ENCODE measurements at regions not wholly inside any gene's neighbourhood (a gene's known extent, or its start where the extent isn't known, plus 50 kb on each side); places are given as distances from the start of the nearest gene placed in this dataset.
"Not testable (repeated sequence)": the region's sequence is repeated elsewhere in the genome, so short reads cannot be mapped to it uniquely, and the experiment has no call there.

DNA sequence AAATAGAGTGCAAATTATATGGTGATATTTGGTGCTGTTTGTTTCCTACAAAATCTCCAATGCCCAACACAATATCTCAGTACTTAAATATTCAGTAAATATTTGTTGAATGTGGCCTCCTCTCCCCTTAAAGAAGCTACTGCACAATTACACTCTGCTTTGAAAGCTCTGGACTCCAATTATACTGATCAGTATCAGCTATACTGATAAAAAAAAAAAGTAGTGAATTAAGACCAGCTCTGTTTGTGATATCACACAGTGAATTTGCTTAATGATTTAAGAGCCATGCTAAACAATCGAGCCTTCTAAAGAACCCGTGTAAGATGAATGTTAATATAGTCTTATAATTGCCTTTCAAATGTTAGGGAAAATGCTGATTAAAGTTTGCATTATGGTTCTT, 543.2 kb upstream of the API5 start:
- no peak for DNase-seq (ENCODE audit: low read depth)

DNA sequence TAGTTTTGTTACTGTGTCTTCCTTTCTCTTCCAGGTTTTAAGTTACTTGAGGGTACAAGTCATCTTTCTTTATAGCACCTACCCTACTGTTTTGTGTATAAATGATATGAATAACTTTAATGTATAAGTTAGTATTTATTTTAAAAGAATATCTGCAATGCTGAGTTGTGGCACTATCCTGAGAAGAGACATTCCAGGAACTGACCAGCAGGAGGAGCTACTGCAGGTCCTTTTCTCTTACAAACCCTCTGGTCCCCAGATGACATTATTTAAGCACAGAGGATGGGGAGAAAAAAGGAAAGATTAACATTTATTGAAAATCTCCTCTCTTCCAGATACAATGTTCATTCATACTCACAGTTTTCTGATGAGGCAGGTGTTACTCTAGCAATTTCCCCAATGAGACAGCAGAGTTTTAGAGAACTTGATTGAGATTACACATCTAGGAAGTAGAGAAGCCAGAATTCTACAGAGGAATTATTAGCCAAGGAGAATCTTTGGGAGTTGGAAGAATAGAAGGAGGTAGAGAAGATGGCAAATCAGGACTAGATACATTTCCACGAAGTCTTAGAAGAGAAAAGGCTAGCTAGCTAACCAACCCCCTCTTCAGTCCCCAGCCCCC, 541.2 kb upstream of the API5 start:
- DNase-seq (ENCODE audit: low read depth): no peak

GRCh38 chr11:42772886-42773285, 538.9 kb upstream of the API5 start:
- DNase-seq (ENCODE audit: low read depth): no peak

GRCh38 chr11:42773729-42774128, 538.1 kb upstream of the API5 start:
- no peak for DNase-seq (ENCODE audit: low read depth)

DNA sequence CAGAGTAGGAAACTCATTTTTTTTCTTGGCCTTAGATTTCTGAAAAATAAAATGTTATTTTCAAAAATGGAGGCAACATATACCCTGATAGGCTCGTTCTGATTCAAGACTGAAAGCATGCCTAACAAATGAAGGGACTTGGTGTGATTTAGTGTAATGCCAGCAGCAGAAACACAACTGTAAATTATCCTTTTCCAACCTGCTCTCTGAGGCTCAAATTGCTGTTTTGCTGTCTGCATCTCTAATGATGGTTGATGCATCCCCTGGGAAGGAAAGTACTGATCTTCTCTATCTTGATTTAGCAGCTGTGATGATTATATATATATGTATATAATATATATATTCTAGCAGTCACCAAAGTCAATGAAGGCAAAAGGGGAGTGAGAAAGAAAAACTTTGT, 537.2 kb upstream of the API5 start:
- no peak for DNase-seq (ENCODE audit: low read depth)

- no peak for DNase-seq (ENCODE audit: low read depth)
Observed at GRCh38 chr11:42777776-42778175, 534.0 kb upstream of the API5 start.

DNA sequence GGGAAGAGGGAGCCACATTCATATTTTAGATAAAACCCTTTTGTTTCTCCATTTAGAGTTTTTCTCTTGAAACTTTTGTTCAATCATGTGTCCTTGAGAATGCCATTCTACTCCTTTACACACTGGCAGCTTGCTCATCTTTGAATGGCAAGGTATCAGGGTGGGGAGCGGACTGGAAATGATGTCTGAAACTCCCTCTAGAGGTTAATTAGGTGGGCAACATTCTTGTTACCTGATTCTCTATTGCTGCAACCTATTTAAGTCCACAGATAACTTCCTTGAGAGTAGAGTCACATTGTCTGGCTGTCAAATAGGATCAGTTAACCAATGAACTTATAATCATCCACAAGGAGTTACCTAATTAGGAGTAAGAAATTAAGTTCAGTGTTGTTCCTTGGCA, 533.6 kb upstream of the API5 start:
- no peak for DNase-seq (ENCODE audit: low read depth)

DNA sequence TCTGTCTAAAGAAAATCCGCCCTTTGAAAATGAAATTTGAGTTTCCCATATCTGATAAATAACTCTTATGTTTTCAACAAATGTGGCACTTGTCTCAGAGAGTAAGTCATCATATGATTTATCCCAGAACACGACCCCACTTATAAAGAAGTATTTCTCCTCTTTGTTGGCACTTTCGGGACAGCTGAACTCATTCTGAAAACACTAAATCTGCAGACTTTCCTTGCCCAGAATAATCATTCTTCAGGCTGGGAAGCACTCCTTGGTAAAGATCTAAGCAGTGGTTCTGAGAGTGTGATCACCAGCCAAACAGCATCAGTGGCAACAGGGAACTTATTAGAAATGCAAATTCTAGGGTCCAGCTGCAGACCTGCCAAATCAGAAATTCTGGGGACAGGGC, 532.2 kb upstream of the API5 start:
- DNase-seq (ENCODE audit: low read depth): no peak

DNA sequence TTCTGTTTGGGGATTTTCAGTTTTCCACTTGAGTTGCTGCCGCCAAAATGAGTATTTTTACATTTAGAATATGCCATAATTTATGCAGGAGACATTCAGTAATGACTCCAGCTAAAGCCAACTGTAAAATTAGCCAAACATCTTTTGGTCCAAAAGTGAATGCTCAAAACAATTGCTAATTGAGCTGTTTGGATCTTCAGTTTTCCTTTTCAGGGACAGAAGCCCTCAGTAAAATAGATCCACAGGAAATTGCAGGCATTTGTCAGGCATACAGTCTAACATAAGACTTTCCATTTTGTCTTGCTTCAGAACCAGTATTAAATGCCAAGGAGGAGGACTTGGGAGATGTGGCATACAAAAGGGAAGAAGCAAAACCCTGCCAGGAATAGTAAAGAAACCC, 524.8 kb upstream of the API5 start:
- DNase-seq (ENCODE audit: low read depth): no peak

DNA sequence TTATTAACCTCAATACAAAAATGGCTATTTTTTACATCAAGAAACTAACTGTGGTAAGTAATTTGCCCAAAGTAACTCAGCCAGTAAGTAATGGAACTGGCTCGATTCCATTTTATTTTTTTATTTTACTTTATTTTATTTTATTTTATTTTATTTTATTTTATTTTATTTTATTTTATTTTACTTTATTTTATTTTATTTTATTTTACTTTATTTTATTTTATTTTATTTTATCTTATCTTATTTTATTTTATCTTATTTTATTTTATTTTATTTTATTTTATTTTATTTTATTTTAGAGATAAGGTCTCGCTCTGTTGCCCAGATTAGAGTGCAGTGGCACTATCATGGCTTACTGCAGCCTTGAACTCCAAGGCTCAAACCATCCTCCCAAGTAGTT, 516.3 kb upstream of the API5 start:
- not testable (repeated sequence) for DNase-seq (ENCODE audit: low read depth)

DNA sequence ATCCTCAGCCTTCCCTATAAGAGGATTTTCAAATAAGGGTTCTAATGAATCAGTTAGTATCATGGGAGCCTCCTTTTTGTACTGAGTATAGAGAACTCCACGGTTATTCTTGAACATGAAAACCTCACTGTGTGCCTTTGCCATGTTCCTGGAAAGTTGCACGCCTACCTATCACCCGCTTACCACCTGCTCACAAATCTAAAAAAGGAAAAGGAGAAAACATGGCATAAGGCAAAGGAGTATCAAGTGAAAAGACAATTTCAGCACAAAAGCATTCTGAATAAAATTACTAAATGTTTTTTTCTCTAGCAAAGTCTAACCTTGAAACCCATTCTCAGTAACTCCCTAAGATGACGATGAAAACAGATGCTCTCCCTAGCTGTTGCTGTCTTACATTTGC, 511.8 kb upstream of the API5 start:
- DNase-seq (ENCODE audit: low read depth): no peak

- DNase-seq (ENCODE audit: low read depth): no peak
Observed at GRCh38 chr11:42802201-42802899, 509.4 kb upstream of the API5 start.

GRCh38 chr11:42806191-42806590, 505.6 kb upstream of the API5 start:
- DNase-seq (ENCODE audit: low read depth): no peak

DNA sequence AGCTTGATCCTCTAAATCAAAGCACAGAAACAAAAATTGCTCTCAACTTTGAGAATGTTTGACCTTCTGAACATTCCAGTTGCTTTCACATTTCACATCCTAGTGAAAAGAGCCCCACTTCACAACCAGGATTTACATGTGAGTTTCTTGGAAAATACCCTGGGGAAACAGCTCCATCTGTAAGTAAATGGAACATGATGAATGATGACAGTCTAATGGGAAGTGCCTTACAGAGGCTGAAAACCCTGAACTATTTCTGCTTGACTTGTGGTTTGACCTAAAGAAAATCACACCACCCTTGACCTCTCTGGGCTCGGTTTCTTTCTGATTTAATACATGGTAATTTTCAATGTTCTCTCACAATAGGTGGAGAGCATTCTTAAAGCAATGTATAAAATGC, 499.4 kb upstream of the API5 start:
- no peak for DNase-seq (ENCODE audit: low read depth)

- no peak for DNase-seq (ENCODE audit: low read depth)
Observed at GRCh38 chr11:42812960-42813359, 498.8 kb upstream of the API5 start.

DNA sequence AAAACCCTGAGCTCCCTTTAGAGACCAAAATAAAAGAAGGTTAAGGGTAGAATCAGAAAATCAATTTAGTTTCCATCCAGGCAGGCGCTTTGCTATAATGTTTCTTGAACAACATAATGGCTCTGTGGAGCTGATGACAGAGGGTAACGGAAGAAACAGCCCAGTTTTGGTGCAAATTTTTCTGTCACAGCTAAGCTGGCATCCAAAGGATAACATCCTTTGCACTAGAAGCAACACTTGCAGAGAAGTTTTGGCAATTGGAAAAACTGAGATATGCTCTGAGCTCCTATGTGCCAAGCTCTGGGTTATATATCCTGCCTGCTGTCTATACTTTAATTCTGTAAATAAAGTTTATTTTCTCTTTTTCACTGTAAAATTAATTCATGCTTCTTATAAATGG, 495.3 kb upstream of the API5 start:
- DNase-seq (ENCODE audit: low read depth): no peak

GRCh38 chr11:42819126-42819525, 492.7 kb upstream of the API5 start:
- no peak for DNase-seq (ENCODE audit: low read depth)

DNA sequence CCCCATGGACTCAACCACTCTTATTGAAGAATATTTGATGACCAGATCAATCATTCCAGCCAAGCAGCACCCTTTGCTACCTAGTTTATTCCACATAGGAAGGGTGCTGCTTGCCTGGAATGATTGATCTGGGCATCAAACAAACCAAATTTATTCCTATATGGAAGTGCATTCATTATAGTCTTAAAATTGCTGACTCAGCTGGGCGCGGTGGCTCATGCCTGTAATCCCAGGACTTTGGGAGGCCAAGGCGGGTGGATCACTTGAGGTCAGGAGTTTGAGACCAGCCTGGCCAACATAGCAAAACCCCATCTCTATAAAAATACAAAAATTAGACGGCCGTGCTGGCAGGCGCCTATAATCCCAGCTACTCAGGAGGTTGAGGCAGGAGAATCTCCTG, 489.6 kb upstream of the API5 start:
- not testable (repeated sequence) for DNase-seq (ENCODE audit: low read depth)

DNA sequence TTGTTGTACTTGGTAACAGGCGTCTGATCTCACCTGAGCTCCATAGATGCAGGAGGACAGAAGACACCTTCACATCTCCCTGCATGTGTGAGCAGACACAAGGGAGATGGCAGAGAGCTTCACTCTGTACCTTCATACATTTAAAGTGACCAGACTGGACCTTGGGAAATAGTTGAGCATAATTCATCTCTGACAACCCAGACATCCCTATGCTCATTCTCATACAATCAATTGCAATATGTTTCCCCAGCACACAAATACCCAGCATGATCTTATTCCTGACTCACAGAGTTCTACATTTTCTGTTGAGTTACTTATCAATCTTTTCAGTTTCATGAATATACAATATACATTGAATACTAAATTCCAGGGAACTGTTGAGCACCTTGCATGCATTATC, 488.2 kb upstream of the API5 start:
- DNase-seq (ENCODE audit: low read depth): no peak

DNA sequence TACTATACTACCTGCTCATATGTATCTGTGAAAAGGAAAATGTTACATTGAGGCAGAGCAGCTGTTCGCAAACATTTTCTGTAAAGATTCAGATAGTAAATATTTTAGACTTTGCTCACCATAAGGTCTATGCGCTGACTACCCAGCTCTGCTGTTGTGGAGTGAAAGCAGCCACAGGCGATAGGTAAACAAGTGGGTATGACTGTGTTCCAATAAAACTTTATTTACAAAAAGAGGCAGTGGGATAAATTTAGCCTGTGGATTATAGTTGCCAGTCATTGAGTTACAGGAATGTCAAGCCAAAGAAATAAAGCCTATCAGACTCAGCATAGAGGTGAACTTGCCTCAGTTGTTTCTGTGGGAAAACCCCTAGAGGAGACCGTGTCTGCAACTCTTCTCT, 487.7 kb upstream of the API5 start:
- no peak for DNase-seq (ENCODE audit: low read depth)

- no peak for DNase-seq (ENCODE audit: low read depth)
Observed at GRCh38 chr11:42825598-42825997, 486.2 kb upstream of the API5 start.

- no peak for DNase-seq (ENCODE audit: low read depth)
Observed at GRCh38 chr11:42827845-42828244, 484.0 kb upstream of the API5 start.

DNA sequence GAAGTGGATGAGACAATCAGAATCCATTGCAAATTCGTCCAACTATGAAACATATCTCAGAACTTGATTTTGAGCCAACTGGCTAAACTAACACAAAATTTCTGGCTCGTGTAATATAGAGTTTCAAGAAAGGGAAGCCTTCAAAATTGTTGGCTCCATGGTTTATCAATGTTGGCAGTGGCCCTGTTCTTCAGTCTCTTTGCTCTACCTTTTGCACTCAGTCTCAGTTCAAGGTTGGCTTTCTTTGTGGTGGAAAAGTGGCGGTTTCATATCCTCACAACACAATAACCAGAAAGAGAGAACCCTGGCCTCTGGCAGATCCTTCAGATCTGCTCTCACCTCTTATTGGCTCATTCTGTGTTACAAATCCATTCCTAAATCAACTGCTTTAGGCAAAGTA, 473.8 kb upstream of the API5 start:
- DNase-seq (ENCODE audit: low read depth): no peak

- DNase-seq (ENCODE audit: low read depth): no peak
Observed at GRCh38 chr11:42840176-42840829, 471.5 kb upstream of the API5 start.
